WI38 (cell line): ENCODE measurements at regions not wholly inside any gene's neighbourhood (a gene's known extent, or its start where the extent isn't known, plus 50 kb on each side); places are given as distances from the start of the nearest gene placed in this dataset.

Source experiments
- H3K4me3 ChIP-seq: 2 replicates; pipeline ENCODE4 v1.5.1; 2011; ENCODE audit warnings: low read depth, mild to moderate bottlenecking, control low read depth, low read length
- TF ChIP-seq, protein P1 (sequence below): IDR thresholded peaks from 2 replicates; pipeline ENCODE4 v1.5.1; 2012; ENCODE audit warnings: low read depth, mild to moderate bottlenecking, control low read depth, low read length

DNA sequence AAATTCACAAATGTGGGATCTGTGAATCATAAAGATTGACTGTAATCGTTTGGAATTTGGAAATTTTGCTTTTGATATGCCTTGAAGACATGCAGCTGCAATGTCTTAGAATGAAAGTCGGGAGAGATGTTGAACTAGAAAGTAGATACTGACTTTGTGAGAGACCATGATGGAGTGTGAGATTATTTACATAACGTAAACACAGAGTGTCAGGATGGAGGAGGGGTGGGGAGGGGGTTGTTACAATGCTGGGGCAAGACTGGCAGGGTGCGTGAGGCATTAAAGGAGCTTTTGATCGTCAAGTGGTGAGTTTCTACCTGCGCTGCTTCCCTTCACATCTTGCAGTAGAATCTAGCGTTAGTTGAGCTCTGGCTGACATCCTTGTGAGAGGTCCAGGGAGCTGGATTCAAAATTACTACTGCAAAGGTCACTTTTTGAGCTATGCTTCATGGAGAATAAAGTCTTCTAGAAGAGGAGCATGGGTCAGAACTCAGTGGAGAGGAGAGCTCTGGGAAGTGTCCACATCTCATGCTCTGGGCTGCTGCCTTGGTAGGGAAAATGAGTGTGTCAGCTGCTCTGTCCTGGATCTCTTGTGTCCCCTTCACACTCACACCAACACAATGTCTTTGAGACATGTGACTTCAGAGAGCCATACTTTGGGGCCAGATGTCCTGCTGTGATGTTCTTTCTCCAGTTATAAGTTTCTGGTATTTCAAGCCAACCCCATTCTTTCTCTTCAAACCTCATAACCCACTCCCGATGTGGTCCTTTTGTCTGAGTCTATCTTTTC is 105.2 kb upstream of the CITED2 start:
- TF ChIP-seq, protein P1, sequence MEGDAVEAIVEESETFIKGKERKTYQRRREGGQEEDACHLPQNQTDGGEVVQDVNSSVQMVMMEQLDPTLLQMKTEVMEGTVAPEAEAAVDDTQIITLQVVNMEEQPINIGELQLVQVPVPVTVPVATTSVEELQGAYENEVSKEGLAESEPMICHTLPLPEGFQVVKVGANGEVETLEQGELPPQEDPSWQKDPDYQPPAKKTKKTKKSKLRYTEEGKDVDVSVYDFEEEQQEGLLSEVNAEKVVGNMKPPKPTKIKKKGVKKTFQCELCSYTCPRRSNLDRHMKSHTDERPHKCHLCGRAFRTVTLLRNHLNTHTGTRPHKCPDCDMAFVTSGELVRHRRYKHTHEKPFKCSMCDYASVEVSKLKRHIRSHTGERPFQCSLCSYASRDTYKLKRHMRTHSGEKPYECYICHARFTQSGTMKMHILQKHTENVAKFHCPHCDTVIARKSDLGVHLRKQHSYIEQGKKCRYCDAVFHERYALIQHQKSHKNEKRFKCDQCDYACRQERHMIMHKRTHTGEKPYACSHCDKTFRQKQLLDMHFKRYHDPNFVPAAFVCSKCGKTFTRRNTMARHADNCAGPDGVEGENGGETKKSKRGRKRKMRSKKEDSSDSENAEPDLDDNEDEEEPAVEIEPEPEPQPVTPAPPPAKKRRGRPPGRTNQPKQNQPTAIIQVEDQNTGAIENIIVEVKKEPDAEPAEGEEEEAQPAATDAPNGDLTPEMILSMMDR: no peak

GRCh38 chr6:139475646-139476045 is 101.2 kb upstream of the CITED2 start:
- TF ChIP-seq, protein P1: no peak
- no peak overlapping the region for H3K4me3 ChIP-seq

More for the DNA sequence above, 105.2 kb upstream of the CITED2 start:
- H3K4me3 ChIP-seq: no peak overlapping the region

- TF ChIP-seq, protein P1: no peak
- no peak overlapping the region for H3K4me3 ChIP-seq
These were observed 100.8 kb upstream of the CITED2 start for GRCh38 chr6:139475241-139475640.

- H3K4me3 ChIP-seq: 0 out of 2 replicates have a peak overlapping the region, but pooled peaks have one; percentile 0
- TF ChIP-seq, protein P1: no peak
These were observed 100.0 kb upstream of the CITED2 start for GRCh38 chr6:139474145-139475108.

GRCh38 chr6:139473731-139474130 is 99.3 kb upstream of the CITED2 start:
- no peak overlapping the region for H3K4me3 ChIP-seq

DNA sequence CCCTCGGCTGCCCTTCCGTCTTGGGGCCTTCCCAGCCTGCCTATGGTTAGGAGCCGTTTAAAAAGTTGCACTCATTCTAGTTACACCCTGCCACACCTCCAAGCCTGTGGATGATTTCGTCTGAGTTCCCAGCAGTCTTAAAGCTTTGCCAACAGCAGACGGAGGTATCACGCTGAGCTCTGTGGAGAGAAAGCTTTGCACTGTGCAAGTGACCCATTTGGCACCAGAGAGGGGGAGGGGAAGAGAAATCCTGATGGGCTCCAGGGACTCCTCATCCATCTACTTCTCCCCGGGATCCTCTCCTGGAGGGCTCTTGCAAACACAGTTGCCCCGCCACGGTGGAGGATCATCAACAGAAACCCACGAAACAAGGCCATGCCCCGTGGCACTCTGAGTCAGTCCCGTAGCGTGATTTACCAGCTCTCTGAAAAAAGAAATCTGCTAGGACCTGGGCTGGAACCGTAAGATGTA is 98.8 kb upstream of the CITED2 start:
- no peak overlapping the region for H3K4me3 ChIP-seq
- TF ChIP-seq, protein P1: no peak

More at GRCh38 chr6:139473731-139474130, 99.3 kb upstream of the CITED2 start:
- TF ChIP-seq, protein P1: no peak
